Urothelium cell line (cell line): ENCODE measurements at regions not wholly inside any gene's neighbourhood (a gene's known extent, or its start where the extent isn't known, plus 50 kb on each side); places are given as distances from the start of the nearest gene placed in this dataset.
"Not testable (repeated sequence)": the region's sequence is repeated elsewhere in the genome, so short reads cannot be mapped to it uniquely, and the experiment has no call there.

Experiments used
- DNase-seq: peaks from one replicate; pipeline ENCODE4 v3.0.0; 2011; ENCODE audit warnings: low spot score, mixed read lengths
- FAIRE-seq: peaks from 2 replicates; lab custom pipeline; 2011; peaks lifted over from hg19 to GRCh38; lab: Jason Lieb, UNC

GRCh38 chrX:90575155-90575554, 653.4 kb downstream of the TGIF2LX start:
- peak; percentile 17 for FAIRE-seq

GRCh38 chrX:90601921-90602320, 680.2 kb downstream of the TGIF2LX start:
- not testable (repeated sequence) for DNase-seq, FAIRE-seq

More at GRCh38 chrX:90575155-90575554, 653.4 kb downstream of the TGIF2LX start:
- DNase-seq = not testable (repeated sequence)

- not testable (repeated sequence) for DNase-seq, FAIRE-seq
Measured at GRCh38 chrX:90605736-90606135, 684.0 kb downstream of the TGIF2LX start.

DNA sequence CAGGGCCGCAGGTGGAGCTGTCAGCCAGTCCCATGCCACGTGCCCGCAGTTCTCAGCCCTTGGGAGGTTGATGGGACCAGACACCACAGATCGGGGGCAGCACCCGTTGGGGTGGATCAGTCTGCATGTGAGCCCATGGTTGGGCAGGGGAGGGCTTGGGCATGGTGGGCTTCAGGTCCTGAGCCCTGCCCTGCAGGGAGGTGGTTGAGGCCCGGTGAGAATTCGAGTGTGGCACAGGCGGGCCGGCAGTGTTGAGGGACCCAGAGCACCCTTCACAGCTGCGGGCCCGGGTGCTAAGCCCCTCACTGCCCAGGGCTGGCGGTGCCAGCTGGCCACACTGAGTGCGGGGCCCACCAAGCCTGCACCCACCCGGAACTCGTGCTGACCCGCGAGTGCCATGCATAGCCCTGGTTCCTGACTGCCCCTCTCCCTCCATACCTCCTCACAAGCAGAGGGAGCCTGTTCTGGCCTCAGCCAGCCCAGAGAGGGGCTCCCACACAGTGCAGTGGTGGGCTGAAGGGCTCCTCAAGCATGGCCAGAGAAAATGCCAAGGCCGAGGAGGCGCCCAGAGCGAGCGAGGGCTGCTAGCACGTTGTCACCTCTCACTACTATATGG, 696.1 kb downstream of the TGIF2LX start:
- FAIRE-seq (no peak), DNase-seq (no peak)

- FAIRE-seq = not testable (repeated sequence)
Measured at GRCh38 chrX:90665161-90665560, 743.5 kb downstream of the TGIF2LX start.

GRCh38 chrX:90713552-90713951, 721.1 kb upstream of the PABPC5 start:
- not testable (repeated sequence) for DNase-seq, FAIRE-seq

More at GRCh38 chrX:90665161-90665560, 743.5 kb downstream of the TGIF2LX start:
- DNase-seq = not testable (repeated sequence)

DNA sequence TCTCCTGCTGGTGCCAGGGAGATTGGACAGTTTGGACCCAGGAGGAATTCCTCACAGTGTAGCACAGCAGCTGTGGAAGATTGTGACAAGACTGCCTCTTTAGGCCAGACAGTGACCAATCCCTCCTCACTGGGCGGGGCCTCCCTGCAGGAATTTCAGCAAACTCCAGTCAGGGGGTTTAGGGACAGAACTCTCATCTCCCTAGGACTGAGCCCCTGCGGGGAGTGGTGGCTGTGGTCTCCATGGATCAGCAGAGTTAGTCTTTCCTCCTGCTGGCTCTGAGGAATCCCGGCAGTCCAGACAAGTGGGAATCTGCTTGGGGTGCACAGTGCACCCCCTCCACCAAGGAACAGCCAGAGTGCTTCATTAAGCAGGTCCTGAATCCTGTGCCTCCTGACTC, 697.1 kb upstream of the PABPC5 start:
- FAIRE-seq, DNase-seq: not testable (repeated sequence)

- not testable (repeated sequence) for FAIRE-seq
Measured at GRCh38 chrX:90757619-90758018, 677.0 kb upstream of the PABPC5 start.

DNA sequence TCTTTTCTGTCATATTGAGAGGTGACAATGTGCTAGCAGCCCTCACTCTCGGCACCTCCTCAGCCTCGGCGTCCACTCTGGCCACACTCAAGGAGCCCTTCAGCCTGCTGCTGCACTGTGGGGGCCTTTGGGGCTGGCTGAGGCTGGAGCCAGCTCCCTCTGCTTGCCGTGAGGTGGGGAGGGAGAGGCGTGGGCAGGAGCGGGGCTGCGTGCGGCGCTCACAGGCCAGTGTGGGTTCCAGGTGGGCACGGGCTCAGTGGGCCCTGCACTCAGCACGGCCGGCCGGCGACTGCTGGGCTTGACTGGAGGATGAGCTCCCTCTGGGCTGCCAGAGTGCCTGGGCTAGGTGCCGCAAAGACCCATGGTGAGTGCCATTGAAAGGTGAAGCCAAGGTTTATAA, 669.2 kb upstream of the PABPC5 start:
- DNase-seq, FAIRE-seq: not testable (repeated sequence)

More at GRCh38 chrX:90757619-90758018, 677.0 kb upstream of the PABPC5 start:
- DNase-seq = not testable (repeated sequence)

- not testable (repeated sequence) for DNase-seq, FAIRE-seq
Measured at GRCh38 chrX:90780286-90780789, 654.3 kb upstream of the PABPC5 start.
